Right lobe of liver (tissue), 4 donors: ENCODE measurements at regions not wholly inside any gene's neighbourhood (a gene's known extent, or its start where the extent isn't known, plus 50 kb on each side); places are given as distances from the start of the nearest gene placed in this dataset.

ENCODE experiments used
- POLR2A ChIP-seq: fragments of 450-650 bp; IDR thresholded peaks from one replicate; pipeline ENCODE4 v1.6.1; 2017; ENCODE audit warnings: antibody characterized with exemption, mild to moderate bottlenecking
- TF ChIP-seq, protein P1 (sequence below), 4 donors: fragments of 200-600 bp in 3 of 4; fragments of 450-650 bp in 1 of 4; IDR thresholded peaks; one replicate each; pipeline versions ENCODE4 v1.5.1 to v1.8.0; 2016 to 2022; ENCODE audit warnings: antibody characterized with exemption in 4 of 4, mild to moderate bottlenecking in 2 of 4
- donor health status: DM: no; HTN: no; CAD: no.
- donor health status: DM: no; HTN: no; CAD: no.
- donor health status: DM: no; HTN: yes; CAD: no.

DNA sequence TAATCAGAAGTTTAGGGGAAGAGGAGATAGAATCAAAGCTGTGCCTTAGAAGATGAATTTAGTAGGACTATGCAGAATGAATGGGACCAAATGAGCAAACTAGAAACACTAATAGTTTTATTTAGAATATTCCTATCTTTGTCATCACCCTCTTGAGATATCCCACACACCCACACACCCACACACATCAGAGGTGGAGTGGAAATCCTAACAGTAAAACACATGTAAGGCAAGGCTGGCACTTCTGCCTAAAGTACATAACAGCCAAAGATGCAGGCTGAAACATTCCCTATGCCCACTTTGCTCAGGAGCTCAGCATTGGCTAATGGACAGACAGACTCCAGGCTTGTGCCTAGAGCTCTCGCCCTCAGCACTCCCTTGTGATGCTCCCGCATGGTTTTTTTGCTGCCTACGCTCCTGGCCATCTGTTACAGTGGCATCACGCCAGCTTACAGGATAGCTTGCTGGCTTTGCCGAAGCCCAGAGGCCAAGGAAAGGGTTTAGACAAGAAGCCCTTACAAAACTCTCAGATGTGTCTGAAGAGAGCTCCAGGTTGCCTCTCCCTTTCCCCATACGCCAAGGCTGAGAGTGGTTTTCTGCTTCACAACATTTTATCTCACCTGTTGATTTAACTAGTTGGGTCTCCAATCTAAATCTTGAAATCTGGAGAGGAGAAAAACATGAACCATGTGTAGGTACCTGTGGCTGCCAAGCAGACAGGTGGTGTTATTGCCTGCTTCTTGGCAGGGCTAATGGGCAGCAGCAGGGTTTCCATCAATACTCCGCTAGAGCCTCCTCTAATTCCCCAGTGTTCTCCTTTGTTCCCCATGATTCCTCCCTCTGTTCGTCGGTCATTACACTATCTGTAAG lies 282.6 kb upstream of the ID4 start:
- TF ChIP-seq, protein P1, sequence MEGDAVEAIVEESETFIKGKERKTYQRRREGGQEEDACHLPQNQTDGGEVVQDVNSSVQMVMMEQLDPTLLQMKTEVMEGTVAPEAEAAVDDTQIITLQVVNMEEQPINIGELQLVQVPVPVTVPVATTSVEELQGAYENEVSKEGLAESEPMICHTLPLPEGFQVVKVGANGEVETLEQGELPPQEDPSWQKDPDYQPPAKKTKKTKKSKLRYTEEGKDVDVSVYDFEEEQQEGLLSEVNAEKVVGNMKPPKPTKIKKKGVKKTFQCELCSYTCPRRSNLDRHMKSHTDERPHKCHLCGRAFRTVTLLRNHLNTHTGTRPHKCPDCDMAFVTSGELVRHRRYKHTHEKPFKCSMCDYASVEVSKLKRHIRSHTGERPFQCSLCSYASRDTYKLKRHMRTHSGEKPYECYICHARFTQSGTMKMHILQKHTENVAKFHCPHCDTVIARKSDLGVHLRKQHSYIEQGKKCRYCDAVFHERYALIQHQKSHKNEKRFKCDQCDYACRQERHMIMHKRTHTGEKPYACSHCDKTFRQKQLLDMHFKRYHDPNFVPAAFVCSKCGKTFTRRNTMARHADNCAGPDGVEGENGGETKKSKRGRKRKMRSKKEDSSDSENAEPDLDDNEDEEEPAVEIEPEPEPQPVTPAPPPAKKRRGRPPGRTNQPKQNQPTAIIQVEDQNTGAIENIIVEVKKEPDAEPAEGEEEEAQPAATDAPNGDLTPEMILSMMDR (IDR thresholded peaks at IDR 0.05), result no peak
- TF ChIP-seq POLR2A, result no peak
